SU-DHL-6 (cell line): ENCODE measurements at regions not wholly inside any gene's neighbourhood (a gene's known extent, or its start where the extent isn't known, plus 50 kb on each side); places are given as distances from the start of the nearest gene placed in this dataset.

ENCODE experiments used
- H2AFZ ChIP-seq: fragments of 200-600 bp; sonication (generic); 2 replicates; pipeline ENCODE4 v1.6.1; 2014; ENCODE audit warnings: low read depth, mild to moderate bottlenecking, moderate library complexity, mixed read lengths, antibody characterized with exemption, low read length; ENCODE audit not compliant: severe bottlenecking
- H3F3A ChIP-seq: fragments of 200-600 bp; shearing (Covaris generic); 2 replicates; pipeline ENCODE4 v1.6.0; 2016; ENCODE audit warnings: antibody characterized with exemption, mild to moderate bottlenecking; ENCODE audit not compliant: insufficient read depth
- H3K27ac ChIP-seq: fragments of 200-600 bp; sonication (generic); 2 replicates; pipeline ENCODE4 v1.5.1; 2016; ENCODE audit warnings: low read depth, mild to moderate bottlenecking, low read length, moderate library complexity, mixed read lengths
- H3K27me3 ChIP-seq: fragments of 200-600 bp; sonication (generic), shearing (Covaris generic); 2 replicates; pipeline ENCODE4 v1.6.0; 2014; ENCODE audit warnings: mild to moderate bottlenecking, low read length
- H3K36me3 ChIP-seq: fragments of 200-600 bp; sonication (generic); 2 replicates; pipeline ENCODE4 v1.6.1; 2014; ENCODE audit warnings: mild to moderate bottlenecking, low read length, mixed read lengths
- H3K4me2 ChIP-seq: fragments of 300-600, 200-600 bp; shearing (Covaris generic), sonication (generic); 2 replicates; pipeline ENCODE4 v1.6.0; 2014; ENCODE audit warnings: low read length, low read depth, mild to moderate bottlenecking; ENCODE audit not compliant: poor library complexity, severe bottlenecking
- H3K4me3 ChIP-seq: fragments of 200-600 bp; sonication (generic); 2 replicates; pipeline ENCODE4 v1.5.1; 2014; ENCODE audit warnings: antibody characterized with exemption, low read length, mild to moderate bottlenecking, mixed read lengths; ENCODE audit not compliant: insufficient read depth, poor library complexity, severe bottlenecking
- H3K79me2 ChIP-seq: fragments of 200-600 bp; sonication (generic); 2 replicates; pipeline ENCODE4 v1.6.1; 2014; ENCODE audit warnings: mild to moderate bottlenecking, low read length, moderate library complexity; ENCODE audit not compliant: insufficient read depth
- H3K9ac ChIP-seq: fragments of 200-600 bp; sonication (generic); 2 replicates; pipeline ENCODE4 v1.7.0; 2014; ENCODE audit warnings: mild to moderate bottlenecking, low read length
- H3K9me2 ChIP-seq: fragments of 200-600 bp; sonication (generic); replicated peaks from 2 replicates; pipeline ENCODE4 v1.6.1; 2014; ENCODE audit warnings: low read length; ENCODE audit not compliant: insufficient read depth
- H3K9me3 ChIP-seq: fragments of 200-600 bp; sonication (generic); 2 replicates; pipeline ENCODE4 v1.6.1; 2014; ENCODE audit warnings: low read length, mixed read lengths; ENCODE audit not compliant: insufficient read depth
- H4K20me1 ChIP-seq: fragments of 200-600 bp; sonication (generic); 2 replicates; pipeline ENCODE4 v1.6.1; 2014; ENCODE audit warnings: low read depth, mild to moderate bottlenecking, antibody characterized with exemption, low read length, moderate library complexity, mixed read lengths
- CTCF ChIP-seq: fragments of 200-600 bp; sonication (generic); IDR thresholded peaks from one replicate; pipeline ENCODE4 v1.5.1; 2017; ENCODE audit warnings: antibody characterized with exemption, mild to moderate bottlenecking, low read length, moderate library complexity; ENCODE audit not compliant: insufficient read depth, poor library complexity, severe bottlenecking
- EZH2phosphoT487 ChIP-seq: fragments of 200-600 bp; sonication (generic), shearing (Covaris generic); conservative IDR thresholded peaks from 2 replicates; pipeline ENCODE4 v1.6.1; 2018; ENCODE audit warnings: mild to moderate bottlenecking, antibody characterized with exemption, low read length, moderate library complexity, mixed read lengths

GRCh38 chr18:78751664-78752063 lies 228.0 kb upstream of the SALL3 start:
- Histone ChIP-seq H3K27me3 (no peaks in the 10 kb centered on the region), H2AFZ (no peak overlapping the region), H3K4me3 (no peak overlapping the region), H3K79me2 (no peaks in the 10 kb centered on the region), H4K20me1 (no peaks in the 10 kb centered on the region), H3K27ac (no peak overlapping the region), H3K9ac (no peak overlapping the region), H3F3A (no peaks in the 10 kb centered on the region), H3K4me2 (no peak overlapping the region), H3K36me3 (no peaks in the 10 kb centered on the region), H3K9me3 (no peaks in the 10 kb centered on the region), H3K9me2 (no peaks in the 10 kb centered on the region)
- TF ChIP-seq EZH2phosphoT487 (no peak), CTCF (no peak)

- Histone ChIP-seq H3K9me3 (no peaks in the 10 kb centered on the region), H2AFZ (no peak overlapping the region), H3K27ac (no peak overlapping the region), H3K27me3 (no peaks in the 10 kb centered on the region), H3K9ac (no peak overlapping the region), H3K79me2 (no peaks in the 10 kb centered on the region), H4K20me1 (no peaks in the 10 kb centered on the region), H3K9me2 (no peaks in the 10 kb centered on the region), H3F3A (no peaks in the 10 kb centered on the region), H3K4me2 (no peak overlapping the region), H3K36me3 (no peaks in the 10 kb centered on the region), H3K4me3 (no peak overlapping the region)
- TF ChIP-seq EZH2phosphoT487 (no peak), CTCF (no peak)
Observed at GRCh38 chr18:78753240-78753639, 226.4 kb upstream of the SALL3 start.

GRCh38 chr18:78754311-78755043 lies 225.1 kb upstream of the SALL3 start:
- no peak overlapping the region for H3K4me3 ChIP-seq
- no peaks in the 10 kb centered on the region for H4K20me1 ChIP-seq
- no peak overlapping the region for H3K27ac ChIP-seq
- H3K27me3 ChIP-seq = no peaks in the 10 kb centered on the region
- no peaks in the 10 kb centered on the region for H3K79me2 ChIP-seq
- H3F3A ChIP-seq = no peaks in the 10 kb centered on the region
- H3K36me3 ChIP-seq = no peaks in the 10 kb centered on the region
- H2AFZ ChIP-seq = no peak overlapping the region
- H3K9ac ChIP-seq = no peak overlapping the region
- no peaks in the 10 kb centered on the region for H3K9me2 ChIP-seq
- H3K4me2 ChIP-seq = no peak overlapping the region
- TF ChIP-seq EZH2phosphoT487 (no peak), CTCF (no peak)
- H3K9me3 ChIP-seq = no peaks in the 10 kb centered on the region
